ENCODE measurements at regions not wholly inside any gene's neighbourhood (a gene's known extent, or its start where the extent isn't known, plus 50 kb on each side); places are given as distances from the start of the nearest gene placed in this dataset.
"Not testable (repeated sequence)": the region's sequence is repeated elsewhere in the genome, so short reads cannot be mapped to it uniquely, and the experiment has no call there.

GRCh38 chr15:83378921-83379578, 68.1 kb upstream of the SH3GL3 start:
- ATAC-seq (peak; percentile 12), DNase-seq (no peak)
- Histone ChIP-seq H3K4me3 (no peak overlapping the region), H3K4me1 (ENCODE audit: low read depth) (no peaks in the 10 kb centered on the region), H3K36me3 (ENCODE audit: low read depth) (no peaks in the 10 kb centered on the region), H3K9me3 (no peaks in the 10 kb centered on the region)
- intact Hi-C loops (cut with DNase I, micrococcal nuclease) = no loop called here
- no peak for TF ChIP-seq CTCF (IDR thresholded peaks at IDR 0.05)

DNA sequence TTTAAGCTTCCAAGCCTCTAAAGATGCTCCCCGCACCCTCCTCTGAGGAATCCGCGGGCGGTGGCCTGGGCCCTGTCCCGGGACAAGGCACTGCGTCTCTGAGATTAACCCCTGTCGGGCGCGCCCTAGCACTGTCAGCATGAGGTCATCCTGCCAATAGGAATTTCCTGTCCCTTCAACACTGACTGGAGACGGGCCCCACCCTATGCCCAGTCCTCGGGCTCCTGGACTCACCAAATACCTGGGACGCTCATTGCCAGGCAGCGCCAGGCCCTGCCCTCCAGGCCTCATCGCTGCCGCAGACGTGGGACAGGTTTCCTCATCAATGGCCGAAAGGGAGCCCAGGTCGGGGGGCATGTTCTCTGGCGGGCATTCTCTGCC, 67.6 kb upstream of the SH3GL3 start:
- Histone ChIP-seq H3K9me3 (no peaks in the 10 kb centered on the region), H3K36me3 (ENCODE audit: low read depth) (no peaks in the 10 kb centered on the region), H3K4me1 (ENCODE audit: low read depth) (no peaks in the 10 kb centered on the region), H3K4me3 (no peak overlapping the region)
- DNase-seq (no peak), ATAC-seq (no peak)
- intact Hi-C loops (cut with DNase I, micrococcal nuclease) = no loop called here
- TF ChIP-seq CTCF (IDR thresholded peaks at IDR 0.05) = no peak

GRCh38 chr15:83380059-83380458, 67.1 kb upstream of the SH3GL3 start:
- no peaks in the 10 kb centered on the region for H3K9me3 ChIP-seq

DNA sequence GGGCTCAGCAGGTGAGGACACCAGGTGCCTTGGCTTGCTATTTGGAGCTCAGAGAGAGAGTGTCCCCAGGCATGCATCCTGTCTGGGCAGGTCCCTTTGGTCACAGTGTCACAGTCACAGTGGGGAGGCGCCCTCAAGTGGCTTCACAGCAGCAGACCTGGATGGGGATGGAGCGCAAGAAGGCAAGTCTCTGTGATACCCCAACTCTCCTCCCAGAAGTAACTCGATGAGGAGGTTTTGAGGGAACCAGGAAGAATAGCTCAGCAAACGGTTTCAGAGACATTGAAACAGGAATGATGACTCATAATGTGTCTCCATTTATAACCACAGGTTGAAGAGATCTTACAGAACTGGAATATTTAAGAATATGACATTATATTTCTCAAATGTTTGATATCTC, 66.5 kb upstream of the SH3GL3 start:
- Histone ChIP-seq H3K4me1 (ENCODE audit: low read depth) (no peaks in the 10 kb centered on the region), H3K9me3 (no peaks in the 10 kb centered on the region), H3K4me3 (no peak overlapping the region), H3K36me3 (ENCODE audit: low read depth) (no peaks in the 10 kb centered on the region)
- peak; percentile 26 for ATAC-seq
- TF ChIP-seq CTCF (IDR thresholded peaks at IDR 0.05) = no peak
- peak in 2 of 3 donors; percentile 23 to 27 for DNase-seq
- intact Hi-C loops (cut with DNase I, micrococcal nuclease) = no loop called here

More at GRCh38 chr15:83380059-83380458, 67.1 kb upstream of the SH3GL3 start:
- ATAC-seq (no peak), DNase-seq (no peak)
- Histone ChIP-seq H3K36me3 (ENCODE audit: low read depth) (no peaks in the 10 kb centered on the region), H3K4me1 (ENCODE audit: low read depth) (no peaks in the 10 kb centered on the region), H3K4me3 (no peak overlapping the region)
- no peak for TF ChIP-seq CTCF (IDR thresholded peaks at IDR 0.05)
- intact Hi-C loops (cut with DNase I, micrococcal nuclease) = no loop called here

GRCh38 chr15:83383608-83384139, 63.5 kb upstream of the SH3GL3 start:
- H3K9me3 ChIP-seq; DNase-seq; H3K36me3 ChIP-seq (ENCODE audit: low read depth); H3K4me3 ChIP-seq; ATAC-seq; H3K4me1 ChIP-seq (ENCODE audit: low read depth); intact Hi-C loops (cut with DNase I, micrococcal nuclease): not testable (repeated sequence)

DNA sequence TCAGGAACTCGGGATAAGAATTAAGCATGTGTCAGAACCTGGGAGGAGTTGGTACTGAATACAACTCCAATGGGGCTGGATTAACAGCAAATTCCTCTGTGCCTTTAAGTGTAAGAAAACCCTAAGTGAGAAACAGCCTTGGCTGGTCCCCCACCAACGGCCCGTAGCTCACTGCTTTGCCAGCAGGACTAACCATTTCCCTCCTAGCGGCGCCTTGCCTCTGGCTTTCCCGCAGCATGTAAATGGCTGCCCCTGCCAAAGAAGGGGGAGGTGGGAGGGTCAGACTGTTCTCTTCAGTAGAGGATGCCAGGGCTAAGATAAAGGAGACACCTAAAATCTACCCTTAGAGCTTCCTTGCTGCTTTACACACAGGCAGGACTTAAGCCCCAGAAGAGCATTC, 51.0 kb upstream of the SH3GL3 start:
- DNase-seq (no peak), ATAC-seq (no peak)
- Histone ChIP-seq H3K9me3 (no peaks in the 10 kb centered on the region), H3K4me3 (no peak overlapping the region), H3K36me3 (ENCODE audit: low read depth) (no peaks in the 10 kb centered on the region), H3K4me1 (ENCODE audit: low read depth) (no peaks in the 10 kb centered on the region)
- intact Hi-C loops (cut with DNase I, micrococcal nuclease) = no loop called here
- no peak for TF ChIP-seq CTCF (IDR thresholded peaks at IDR 0.05)
